Vagina (tissue), 2 donors: ENCODE measurements at regions not wholly inside any gene's neighbourhood (a gene's known extent, or its start where the extent isn't known, plus 50 kb on each side); places are given as distances from the start of the nearest gene placed in this dataset.

Experiments
- DNase-seq, 2 donors: peaks; one replicate each; pipeline ENCODE4 v3.0.0-alpha.2; 2017; ENCODE audit errors: extremely low spot score in 2 of 2
- H3K27ac ChIP-seq: fragments of 200-600 bp; sonication (generic); one replicate; pipeline ENCODE4 v1.5.1; 2019
- H3K27me3 ChIP-seq: fragments of 200-600 bp; sonication (generic); one replicate; pipeline ENCODE4 v1.5.1; 2019
- H3K36me3 ChIP-seq, 2 donors: fragments of 200-600 bp; sonication (generic); one replicate each; pipeline ENCODE4 v1.5.1; 2017 to 2019
- H3K4me1 ChIP-seq: fragments of 200-600 bp; sonication (generic); one replicate; pipeline ENCODE4 v1.5.1; 2019
- H3K4me3 ChIP-seq, 2 donors: fragments of 200-600 bp; sonication (generic); 1 replicate in 1 of 2; 2 replicates in 1 of 2; pipeline ENCODE4 v1.5.1; 2016 to 2019
- H3K9me3 ChIP-seq: fragments of 200-600 bp; sonication (generic); one replicate; pipeline ENCODE4 v1.5.1; 2019
- CTCF ChIP-seq, 3 experiments: fragments of 450-650 bp in 2 of 3; fragments of 200-600 bp in 1 of 3; sonication (generic) in 1 of 3; IDR thresholded peaks; one replicate each; pipeline ENCODE4 v1.5.1; 2017 to 2019; ENCODE audit warnings: antibody characterized with exemption in 3 of 3, mild to moderate bottlenecking in 2 of 3, moderate library complexity in 2 of 3
- POLR2A ChIP-seq, 2 donors: fragments of 450-650 bp; IDR thresholded peaks; one replicate each; pipeline ENCODE4 v1.6.1; 2017; ENCODE audit warnings: antibody characterized with exemption in 2 of 2, mild to moderate bottlenecking in 2 of 2, moderate library complexity in 2 of 2
- POLR2AphosphoS5 ChIP-seq, 2 donors: sonication (generic); formaldehyde crosslinking; IDR thresholded peaks; one replicate each; pipeline ENCODE4 v1.9.0; 2017; ENCODE audit warnings: antibody characterized with exemption in 2 of 2, mild to moderate bottlenecking in 2 of 2, low read depth in 1 of 2; ENCODE audit not compliant: insufficient read depth in 1 of 2
- intact Hi-C: fragments of 100-400 bp; cut with DNase I; formaldehyde crosslinking; loops from one replicate; pipeline ENCODE4 v1.15.1; 2023

DNA sequence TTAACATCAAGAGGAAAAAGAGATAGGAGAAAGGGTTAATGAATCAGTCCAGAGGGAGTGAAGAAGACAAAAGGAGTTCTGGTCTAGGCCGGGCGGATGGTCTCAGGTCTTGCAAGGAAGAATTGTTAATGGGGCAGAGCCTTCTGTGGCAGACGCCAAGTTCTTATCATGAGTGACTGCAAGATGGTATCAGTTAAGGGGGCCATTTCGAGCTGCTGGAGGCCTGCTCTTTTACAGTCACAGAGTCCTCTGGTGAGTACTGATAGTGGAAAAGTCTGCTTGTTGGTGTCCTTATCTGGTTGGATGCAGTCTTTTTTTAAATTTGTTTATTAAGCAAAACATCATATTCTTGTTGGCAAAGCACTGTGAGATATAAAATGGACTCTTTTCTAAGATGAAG, 590.9 kb upstream of the SGCG start:
- Histone ChIP-seq H3K4me3 (no peak overlapping the region), H3K27ac (no peak overlapping the region), H3K36me3 (no peaks in the 10 kb centered on the region), H3K9me3 (no peaks in the 10 kb centered on the region), H3K4me1 (no peaks in the 10 kb centered on the region), H3K27me3 (no peaks in the 10 kb centered on the region)
- no peak for DNase-seq
- no peak for TF ChIP-seq POLR2A (IDR thresholded peaks at IDR 0.05)
- no peak for TF ChIP-seq CTCF (IDR thresholded peaks at IDR 0.05)
- TF ChIP-seq POLR2AphosphoS5 (IDR thresholded peaks at IDR 0.05; ENCODE audit: insufficient read depth in 1 of 2, low read depth in 1 of 2): no peak
- intact Hi-C loops: no loop called here

DNA sequence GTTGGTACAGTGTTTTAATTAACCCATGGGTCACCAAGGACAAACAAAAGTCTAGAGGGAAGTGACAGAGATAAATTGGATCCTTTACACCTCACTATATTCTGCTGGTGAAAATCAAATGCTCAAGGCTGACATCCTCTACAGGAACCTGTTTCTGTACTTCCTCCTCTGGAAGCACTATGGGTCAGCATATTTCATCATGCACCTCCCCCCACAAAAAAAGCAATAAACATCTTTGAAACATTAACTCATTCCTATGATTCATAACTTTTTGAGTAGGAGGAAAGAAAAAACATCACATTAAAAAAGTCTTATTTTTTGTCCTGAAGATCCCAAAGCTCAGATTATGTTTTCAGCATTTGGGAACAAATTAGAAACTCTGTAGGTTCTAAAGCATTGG, 588.3 kb upstream of the SGCG start:
- no peak for DNase-seq
- intact Hi-C loops: no loop called here
- Histone ChIP-seq H3K9me3 (no peaks in the 10 kb centered on the region), H3K4me3 (no peak overlapping the region), H3K27me3 (no peaks in the 10 kb centered on the region), H3K4me1 (peaks cover 6% of the 10 kb centered on the region), H3K36me3 (no peaks in the 10 kb centered on the region), H3K27ac (no peak overlapping the region)
- TF ChIP-seq POLR2AphosphoS5 (IDR thresholded peaks at IDR 0.05; ENCODE audit: insufficient read depth in 1 of 2, low read depth in 1 of 2) (no peak), POLR2A (IDR thresholded peaks at IDR 0.05) (no peak), CTCF (IDR thresholded peaks at IDR 0.05) (no peak)

- Histone ChIP-seq H3K4me1 (peaks cover 6% of the 10 kb centered on the region), H3K36me3 (no peaks in the 10 kb centered on the region), H3K27me3 (no peaks in the 10 kb centered on the region), H3K4me3 (no peak overlapping the region), H3K9me3 (no peaks in the 10 kb centered on the region), H3K27ac (no peak overlapping the region)
- TF ChIP-seq POLR2A (IDR thresholded peaks at IDR 0.05): no peak
- no peak for TF ChIP-seq CTCF (IDR thresholded peaks at IDR 0.05)
- TF ChIP-seq POLR2AphosphoS5 (IDR thresholded peaks at IDR 0.05; ENCODE audit: insufficient read depth in 1 of 2, low read depth in 1 of 2): no peak
- DNase-seq: no peak
- intact Hi-C loops: no loop called here
These were observed 586.7 kb upstream of the SGCG start for GRCh38 chr13:22594041-22594440.

GRCh38 chr13:22596171-22596863, 584.5 kb upstream of the SGCG start:
- no peak overlapping the region for H3K27ac ChIP-seq
- H3K27me3 ChIP-seq: no peaks in the 10 kb centered on the region
- no peaks in the 10 kb centered on the region for H3K9me3 ChIP-seq
- peaks cover 6% of the 10 kb centered on the region for H3K4me1 ChIP-seq
- no peak overlapping the region for H3K4me3 ChIP-seq
- H3K36me3 ChIP-seq: no peaks in the 10 kb centered on the region
- no peak for TF ChIP-seq POLR2AphosphoS5 (IDR thresholded peaks at IDR 0.05; ENCODE audit: insufficient read depth in 1 of 2, low read depth in 1 of 2)
- intact Hi-C loops: no loop called here
- no peak for DNase-seq

DNA sequence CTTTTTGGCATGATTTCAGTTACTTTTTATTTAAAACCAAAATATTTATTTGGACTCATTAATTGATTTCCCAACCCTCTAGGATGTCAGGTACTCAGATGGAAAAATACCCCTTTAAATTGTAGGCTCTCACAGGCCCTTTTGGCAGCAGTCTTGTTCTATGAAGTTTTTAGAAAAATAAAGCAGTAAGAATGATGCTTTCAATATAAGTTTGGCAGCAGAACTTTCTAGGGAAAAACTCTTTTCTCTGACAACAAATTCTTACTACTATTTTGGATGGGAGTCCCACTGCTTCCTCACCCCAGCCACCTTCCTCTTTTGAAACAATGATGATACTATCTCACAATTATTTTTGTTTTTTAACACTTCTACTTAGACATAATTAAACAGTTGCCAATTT, 581.6 kb upstream of the SGCG start:
- no peak for TF ChIP-seq CTCF (IDR thresholded peaks at IDR 0.05)
- no peak for TF ChIP-seq POLR2A (IDR thresholded peaks at IDR 0.05)
- TF ChIP-seq POLR2AphosphoS5 (IDR thresholded peaks at IDR 0.05; ENCODE audit: insufficient read depth in 1 of 2, low read depth in 1 of 2): no peak
- intact Hi-C loops: no loop called here
- no peaks in the 10 kb centered on the region for H3K9me3 ChIP-seq
- no peaks in the 10 kb centered on the region for H3K36me3 ChIP-seq
- peaks cover 6% of the 10 kb centered on the region for H3K4me1 ChIP-seq
- no peak for DNase-seq
- no peak overlapping the region for H3K4me3 ChIP-seq
- no peaks in the 10 kb centered on the region for H3K27me3 ChIP-seq
- no peak overlapping the region for H3K27ac ChIP-seq
